ENCODE measurements at regions not wholly inside any gene's neighbourhood (a gene's known extent, or its start where the extent isn't known, plus 50 kb on each side); places are given as distances from the start of the nearest gene placed in this dataset.

DNA sequence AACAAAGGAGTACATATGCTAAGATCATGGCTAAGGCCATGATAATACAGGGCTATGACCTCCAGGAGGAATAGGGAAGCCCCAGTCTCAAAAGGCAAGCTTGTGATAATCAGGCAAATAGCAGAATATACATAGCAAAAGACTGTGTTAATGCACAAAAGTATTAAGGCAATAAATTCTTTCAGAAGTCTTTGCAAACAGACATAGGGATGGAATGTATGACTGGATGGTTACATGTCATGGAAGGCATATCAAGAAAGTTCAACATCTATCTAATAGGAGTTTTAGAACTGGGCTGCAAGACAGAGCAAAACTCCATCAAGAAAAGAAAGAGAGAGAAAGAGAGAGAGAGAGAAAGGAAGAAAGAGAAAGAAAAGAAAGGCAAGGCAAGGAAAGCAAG lies 264.5 kb upstream of the CDH6 start:
- TF ChIP-seq, protein P1, sequence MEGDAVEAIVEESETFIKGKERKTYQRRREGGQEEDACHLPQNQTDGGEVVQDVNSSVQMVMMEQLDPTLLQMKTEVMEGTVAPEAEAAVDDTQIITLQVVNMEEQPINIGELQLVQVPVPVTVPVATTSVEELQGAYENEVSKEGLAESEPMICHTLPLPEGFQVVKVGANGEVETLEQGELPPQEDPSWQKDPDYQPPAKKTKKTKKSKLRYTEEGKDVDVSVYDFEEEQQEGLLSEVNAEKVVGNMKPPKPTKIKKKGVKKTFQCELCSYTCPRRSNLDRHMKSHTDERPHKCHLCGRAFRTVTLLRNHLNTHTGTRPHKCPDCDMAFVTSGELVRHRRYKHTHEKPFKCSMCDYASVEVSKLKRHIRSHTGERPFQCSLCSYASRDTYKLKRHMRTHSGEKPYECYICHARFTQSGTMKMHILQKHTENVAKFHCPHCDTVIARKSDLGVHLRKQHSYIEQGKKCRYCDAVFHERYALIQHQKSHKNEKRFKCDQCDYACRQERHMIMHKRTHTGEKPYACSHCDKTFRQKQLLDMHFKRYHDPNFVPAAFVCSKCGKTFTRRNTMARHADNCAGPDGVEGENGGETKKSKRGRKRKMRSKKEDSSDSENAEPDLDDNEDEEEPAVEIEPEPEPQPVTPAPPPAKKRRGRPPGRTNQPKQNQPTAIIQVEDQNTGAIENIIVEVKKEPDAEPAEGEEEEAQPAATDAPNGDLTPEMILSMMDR (IDR thresholded peaks at IDR 0.05): no peak
- TF ChIP-seq POLR2A (IDR thresholded peaks at IDR 0.05) (no peak), POLR2AphosphoS5 (IDR thresholded peaks at IDR 0.05) (no peak)
